GM19025 (cell line): ENCODE measurements at regions not wholly inside any gene's neighbourhood (a gene's known extent, or its start where the extent isn't known, plus 50 kb on each side); places are given as distances from the start of the nearest gene placed in this dataset.

Source experiments
- ATAC-seq: cut with Tn5 transposase; IDR thresholded peaks from one replicate; pipeline ENCODE4 v1.9.1; 2021; ENCODE audit warnings: mild to moderate bottlenecking, low read depth, moderate library complexity; ENCODE audit not compliant: unreplicated experiment

DNA sequence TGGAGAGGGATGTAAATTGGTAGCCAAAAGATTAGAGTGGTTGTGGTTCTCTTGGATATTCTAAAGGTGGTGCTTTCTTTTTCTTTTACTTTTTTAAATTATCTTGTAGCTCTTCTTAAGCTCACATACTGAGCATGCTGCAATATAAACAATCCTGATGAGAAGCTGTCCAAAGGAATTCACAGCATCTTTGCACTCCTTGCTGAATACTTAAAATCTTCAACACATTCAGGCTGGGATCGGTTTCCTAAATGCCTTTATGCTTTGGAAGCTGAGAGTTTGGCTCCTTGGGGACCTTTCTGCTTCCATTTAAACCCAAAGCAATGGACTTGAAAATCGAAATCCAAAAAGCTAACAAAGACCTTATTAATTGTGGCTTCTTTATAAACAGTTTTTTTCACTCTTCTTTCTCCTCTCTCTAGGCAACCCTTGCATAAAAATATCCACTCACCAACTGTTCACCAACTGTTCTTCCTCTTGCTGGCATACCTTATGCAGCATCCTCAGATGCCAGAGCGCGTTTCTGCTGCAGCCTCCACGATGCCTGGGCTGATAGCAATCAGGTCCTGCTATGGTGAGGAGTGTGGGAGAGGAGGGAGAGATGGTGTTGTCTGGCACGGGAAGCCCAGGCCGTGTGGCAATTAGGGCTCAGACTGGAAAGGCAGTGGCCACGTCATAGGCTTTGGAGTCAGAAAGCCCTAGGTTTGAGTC, 535.8 kb upstream of the DAB1 start:
- ATAC-seq, result no peak

DNA sequence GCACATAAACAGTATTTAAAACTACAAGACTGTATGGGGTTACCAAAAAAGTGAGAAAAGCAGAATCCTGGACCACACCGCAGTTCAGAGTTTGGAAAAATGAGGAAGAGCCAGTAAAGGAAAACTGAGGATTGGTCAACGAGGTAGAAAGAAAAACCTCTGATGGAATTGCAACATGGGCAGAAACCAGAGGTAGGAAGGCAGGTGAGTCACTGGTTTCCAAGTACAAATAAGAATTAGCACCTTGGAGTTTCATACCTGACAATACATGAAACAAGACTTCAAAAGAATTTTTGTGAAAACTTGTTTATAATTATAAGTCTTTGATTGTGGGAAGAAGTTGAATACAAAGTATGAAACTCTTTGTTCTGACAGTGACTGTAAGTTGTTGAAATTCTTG, 533.7 kb upstream of the DAB1 start:
- no peak for ATAC-seq

DNA sequence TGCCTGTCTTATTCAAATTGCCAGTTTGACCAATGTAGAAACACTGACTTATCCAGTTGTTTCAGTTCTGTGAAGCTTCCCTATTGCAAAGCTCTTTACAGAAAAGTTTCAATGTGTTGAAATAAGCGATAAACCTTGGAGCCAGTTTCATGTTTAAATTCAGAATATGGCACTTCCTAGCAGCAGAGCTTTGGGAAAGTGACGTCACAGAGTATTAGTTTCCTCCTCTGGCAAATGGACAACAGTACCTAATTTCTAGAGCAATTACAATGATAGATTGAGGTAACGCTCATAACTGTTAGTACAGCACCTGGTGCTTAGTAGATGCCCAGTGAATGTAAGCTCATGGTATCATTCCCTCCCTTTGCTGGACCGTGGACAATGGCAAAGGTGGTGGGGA, 527.5 kb upstream of the DAB1 start:
- no peak for ATAC-seq

DNA sequence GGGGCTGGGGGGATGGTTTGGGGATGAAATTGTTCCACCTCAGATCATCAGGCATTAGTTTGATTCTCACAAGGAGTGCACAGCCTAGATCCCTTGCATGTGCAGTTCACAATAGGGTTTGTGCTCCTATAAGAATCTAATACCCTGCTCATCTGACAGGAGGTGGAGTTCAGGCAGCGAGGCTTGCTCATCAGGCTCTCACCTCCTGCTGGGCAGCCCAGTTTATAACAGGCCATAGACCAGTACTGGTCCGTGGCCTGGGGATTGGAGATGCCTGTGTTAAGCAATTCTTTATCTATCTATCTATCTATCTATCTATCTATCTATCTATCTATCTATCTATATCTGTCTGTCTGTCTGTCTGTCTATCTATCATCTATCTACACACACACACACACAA, 525.3 kb upstream of the DAB1 start:
- no peak for ATAC-seq

DNA sequence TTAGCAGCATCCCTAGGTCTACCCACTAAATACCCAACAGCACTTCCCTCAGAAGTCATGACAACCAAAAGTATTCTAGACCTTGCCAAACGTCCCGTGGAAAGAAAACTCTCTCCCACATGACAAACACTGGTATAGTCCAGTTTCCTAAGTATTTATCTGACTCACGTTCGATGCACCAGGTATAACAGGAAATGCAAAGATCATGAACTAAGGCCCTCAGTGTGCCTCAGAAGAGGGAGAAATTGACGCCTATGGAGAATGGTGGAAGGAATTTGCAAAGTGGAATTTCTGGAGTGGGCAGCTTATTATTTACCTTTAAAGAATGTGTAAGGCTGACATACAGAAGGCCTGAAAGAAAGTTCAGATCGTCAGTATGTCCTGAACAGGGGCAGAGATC, 523.6 kb upstream of the DAB1 start:
- ATAC-seq, result no peak

DNA sequence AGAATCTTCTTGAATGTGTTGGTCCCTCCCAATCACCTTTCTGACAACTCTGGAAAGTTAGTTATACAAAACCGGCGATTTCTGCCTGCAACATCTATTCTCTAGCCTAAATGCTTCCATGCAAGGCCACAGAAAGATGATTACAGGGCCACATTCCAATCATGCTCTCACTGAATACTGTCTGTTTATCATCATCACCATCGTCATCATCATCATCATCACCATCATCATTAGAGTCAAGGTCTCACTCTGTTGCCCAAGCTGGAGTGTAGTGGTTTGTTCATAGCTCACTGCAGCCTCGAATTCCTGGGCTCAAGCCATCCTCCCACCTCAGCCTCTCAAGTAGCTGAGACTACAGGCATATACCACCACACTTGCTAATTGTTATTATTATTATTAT, 521.2 kb upstream of the DAB1 start:
- no peak for ATAC-seq

DNA sequence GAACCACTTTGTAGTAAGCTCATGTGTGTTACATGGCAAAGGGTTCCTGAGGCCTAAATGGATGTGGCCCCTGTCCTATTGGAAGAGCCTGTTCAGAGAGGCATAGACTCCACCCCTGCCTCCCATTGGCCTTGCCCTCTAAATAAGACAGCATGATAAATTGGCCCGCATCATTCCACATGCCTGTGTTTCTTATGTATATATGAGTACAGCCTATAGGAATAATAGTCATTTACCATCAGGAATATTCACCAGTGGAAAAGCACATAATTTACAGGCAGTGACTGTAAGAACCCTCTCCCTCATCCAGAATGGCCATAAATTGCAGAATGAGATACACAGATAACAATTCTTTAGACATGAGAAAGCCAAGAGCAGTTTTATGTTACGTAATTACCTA, 519.5 kb upstream of the DAB1 start:
- no peak for ATAC-seq

DNA sequence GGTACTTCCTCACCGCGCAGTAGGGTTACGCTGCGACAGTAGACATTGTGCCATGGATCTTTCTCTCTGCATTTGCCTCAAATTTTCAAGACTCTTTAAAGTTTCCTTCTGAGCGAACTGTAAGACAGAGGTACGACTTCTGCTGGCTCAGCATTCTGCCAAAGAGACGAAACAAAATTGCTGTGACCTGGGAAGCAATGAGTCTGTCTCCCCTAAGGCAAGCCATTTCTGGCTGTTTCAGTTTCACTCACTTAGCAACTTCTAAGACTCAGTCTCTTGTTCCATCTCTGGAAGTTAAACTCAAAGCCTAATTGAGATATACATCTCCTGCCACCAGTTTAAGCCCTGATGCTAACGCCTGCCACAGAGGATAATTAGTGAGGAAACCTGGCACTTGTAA, 510.9 kb upstream of the DAB1 start:
- no peak for ATAC-seq

DNA sequence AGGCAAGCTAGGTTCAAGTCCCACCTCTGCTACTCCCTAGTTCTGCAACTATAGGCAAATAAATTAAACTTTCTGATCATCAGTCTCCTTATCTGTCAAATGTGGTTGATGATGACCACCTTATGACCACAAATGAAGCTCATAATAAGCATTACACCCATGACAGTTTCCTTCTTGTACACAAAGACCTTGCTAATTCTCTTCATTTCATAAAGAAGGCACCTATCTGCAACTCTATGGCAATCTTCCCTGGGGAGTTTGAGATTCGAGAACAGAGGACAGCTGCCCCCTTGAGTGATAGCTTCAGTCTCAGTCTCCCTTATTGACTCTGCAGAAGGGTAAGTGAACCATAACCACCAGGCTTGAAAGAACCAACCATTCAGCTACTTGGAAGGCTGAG, 503.1 kb upstream of the DAB1 start:
- no peak for ATAC-seq

DNA sequence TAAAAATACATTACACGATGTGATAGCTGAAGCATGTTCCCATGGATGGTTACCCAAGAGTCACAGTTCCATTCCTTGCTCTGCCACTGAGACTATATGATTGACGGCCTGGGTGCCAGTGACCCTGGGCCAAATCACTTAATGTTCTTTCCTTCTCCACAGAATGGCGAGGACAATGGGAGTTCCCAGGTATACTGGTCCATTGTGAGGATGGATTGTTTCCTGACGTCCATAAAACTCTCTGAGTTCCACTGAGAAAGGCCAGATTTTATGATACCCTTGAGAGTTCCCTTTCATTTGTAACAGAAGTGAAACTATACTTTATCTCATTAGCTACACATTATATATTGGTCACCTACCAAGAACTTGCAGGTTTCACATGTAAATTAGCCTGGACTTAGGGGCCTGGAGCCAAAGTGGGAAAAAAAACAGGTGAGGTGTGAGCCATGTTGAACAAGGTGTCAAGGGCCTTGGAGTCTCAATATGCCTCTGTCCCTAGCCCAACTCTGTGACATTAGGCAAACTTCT, 502.2 kb upstream of the DAB1 start:
- no peak for ATAC-seq

DNA sequence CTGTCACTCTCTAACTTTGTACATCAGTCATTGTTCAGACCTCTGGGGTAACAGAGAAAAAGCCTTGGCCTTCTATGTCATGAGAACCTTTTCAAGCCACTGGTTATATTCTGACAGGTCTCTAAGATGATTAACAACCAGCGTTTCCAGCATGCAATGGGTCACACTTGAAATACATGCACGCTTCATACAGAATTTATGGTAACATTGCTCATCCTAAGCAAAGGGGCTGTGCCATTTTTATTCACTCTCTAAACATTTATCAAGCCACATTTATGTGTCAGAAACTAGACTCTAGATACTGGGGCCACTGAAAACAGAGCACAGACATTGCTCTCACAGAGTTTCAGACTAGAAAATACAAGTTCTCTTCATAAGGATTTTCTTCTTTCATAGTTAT, 501.4 kb upstream of the DAB1 start:
- ATAC-seq, result no peak

DNA sequence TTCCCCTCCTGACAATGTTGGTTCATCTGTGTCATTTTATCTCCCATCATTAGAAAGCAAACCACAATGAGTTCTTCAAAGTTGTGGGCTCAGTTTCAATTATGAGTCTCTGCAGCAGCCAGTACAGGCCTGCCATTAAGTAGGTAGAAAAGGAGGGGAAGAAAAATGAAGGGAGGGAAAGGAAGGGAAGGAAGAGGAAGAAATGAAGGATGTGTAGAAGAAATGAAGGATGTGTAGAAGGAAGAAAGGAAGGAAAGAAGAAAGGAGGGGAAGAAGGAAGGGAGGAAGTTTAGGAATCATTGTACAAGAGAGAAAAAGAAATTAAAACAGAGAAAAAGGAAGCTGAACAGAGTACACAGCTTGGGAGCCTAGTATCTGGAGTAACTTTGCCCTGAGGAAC, 498.3 kb upstream of the DAB1 start:
- no peak for ATAC-seq

DNA sequence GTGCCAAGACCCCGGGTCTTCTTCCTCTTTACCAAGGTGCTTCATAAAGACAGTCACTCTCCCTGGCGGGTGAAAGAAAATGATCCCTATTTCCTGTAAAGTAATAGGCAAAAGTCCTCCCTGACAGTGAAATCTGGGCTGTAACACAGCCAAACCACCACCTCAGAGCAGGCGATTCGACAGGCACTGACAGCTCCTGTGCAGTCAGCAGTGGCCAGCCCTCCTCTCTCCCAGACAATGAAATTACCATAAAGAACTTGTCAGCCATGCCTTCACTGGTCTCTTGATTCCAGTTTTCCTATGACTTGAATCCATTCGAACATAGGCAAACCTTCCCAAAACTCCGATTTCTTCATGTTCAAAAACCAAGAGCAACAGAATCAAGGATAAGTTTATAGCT, 492.2 kb upstream of the DAB1 start:
- no peak for ATAC-seq

DNA sequence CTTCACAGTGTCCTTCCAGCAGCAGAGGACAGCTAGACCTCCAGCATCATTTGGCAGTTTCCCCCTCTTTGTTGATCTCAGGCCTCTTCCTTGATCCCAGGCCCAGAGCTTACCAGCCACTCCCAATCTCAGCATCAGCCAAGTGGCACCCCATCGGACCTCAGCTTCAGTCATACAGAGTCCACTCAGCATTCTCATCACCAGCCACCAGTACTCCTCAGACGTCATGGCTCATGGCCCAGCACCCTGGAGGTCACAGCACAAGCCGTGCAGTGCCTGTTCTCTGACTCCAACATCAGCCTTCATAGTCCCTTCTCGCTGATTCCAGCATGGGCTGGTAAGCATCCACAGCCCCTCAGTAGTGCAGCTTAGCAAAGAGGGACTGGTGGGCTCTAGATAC, 487.6 kb upstream of the DAB1 start:
- ATAC-seq, result no peak

DNA sequence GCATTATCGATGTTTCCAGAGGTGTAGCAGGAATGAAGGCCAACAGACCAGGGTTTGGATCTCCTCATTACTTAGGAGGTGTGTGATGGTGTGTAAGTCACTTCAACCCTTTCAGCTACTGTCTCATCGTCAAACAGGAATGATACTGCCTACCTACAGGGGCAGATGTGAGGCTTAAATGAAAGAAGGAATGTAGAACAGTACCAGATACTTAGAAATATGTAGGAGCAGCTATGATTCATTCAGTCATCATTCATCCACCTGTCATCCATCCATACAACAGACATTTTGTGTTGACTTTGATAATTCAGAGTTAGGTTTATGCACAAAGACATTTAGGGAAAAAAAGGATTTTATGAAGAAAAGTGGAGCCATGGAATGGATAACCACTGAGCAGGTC, 486.9 kb upstream of the DAB1 start:
- ATAC-seq, result no peak

DNA sequence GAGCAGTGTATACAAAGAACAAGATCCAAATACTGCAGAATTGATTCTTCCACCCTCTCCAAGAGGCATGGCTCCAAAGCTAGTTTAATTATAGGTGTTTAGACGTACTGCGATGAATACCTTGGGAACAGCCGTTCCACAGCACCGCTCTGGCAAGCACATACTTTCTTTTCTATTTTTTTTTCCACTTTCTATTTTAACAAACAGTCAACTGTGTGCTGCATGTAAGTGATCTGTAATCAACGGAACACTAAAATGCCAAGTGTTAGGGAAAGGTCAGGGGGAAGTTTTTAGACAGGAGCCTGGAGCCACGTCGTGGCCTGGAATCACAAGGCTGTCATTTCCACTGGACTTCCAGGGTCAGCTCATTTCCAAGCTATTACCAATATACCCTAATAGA, 486.4 kb upstream of the DAB1 start:
- ATAC-seq, result no peak

DNA sequence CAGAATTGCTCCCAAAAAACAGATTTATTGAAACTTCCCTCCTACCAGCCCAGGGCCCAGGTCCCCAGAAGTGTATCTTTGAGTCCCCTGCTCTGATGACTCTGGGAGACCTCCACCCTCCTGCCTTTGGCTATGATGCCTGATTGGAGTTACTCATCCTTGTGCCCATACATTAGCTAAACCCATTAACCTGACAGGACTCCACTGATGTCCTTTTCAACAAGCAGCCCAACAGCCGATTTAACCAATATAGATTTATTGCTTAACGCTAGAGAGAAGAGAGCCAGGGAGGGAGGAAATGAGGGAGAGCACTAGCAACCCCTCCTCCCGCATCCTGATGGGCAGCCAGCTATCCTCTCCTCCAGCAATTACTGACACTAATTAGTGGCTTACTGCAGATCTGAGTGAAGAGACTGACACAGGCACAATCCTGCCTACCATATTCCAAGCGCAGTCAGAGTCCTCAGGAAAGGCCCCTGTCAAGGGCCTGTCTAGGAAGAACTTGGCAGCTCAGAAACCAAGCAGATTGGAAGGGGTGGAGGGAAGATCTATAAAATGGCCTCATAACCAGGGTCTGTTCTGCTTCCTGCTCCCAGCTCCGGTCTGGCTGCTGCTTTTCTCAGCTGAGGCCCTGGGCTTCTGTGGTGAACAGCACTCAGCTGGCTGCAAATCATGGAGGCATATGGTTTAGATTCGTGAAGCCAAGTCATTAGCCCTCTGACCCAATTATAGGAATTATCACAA, 484.5 kb upstream of the DAB1 start:
- no peak for ATAC-seq

DNA sequence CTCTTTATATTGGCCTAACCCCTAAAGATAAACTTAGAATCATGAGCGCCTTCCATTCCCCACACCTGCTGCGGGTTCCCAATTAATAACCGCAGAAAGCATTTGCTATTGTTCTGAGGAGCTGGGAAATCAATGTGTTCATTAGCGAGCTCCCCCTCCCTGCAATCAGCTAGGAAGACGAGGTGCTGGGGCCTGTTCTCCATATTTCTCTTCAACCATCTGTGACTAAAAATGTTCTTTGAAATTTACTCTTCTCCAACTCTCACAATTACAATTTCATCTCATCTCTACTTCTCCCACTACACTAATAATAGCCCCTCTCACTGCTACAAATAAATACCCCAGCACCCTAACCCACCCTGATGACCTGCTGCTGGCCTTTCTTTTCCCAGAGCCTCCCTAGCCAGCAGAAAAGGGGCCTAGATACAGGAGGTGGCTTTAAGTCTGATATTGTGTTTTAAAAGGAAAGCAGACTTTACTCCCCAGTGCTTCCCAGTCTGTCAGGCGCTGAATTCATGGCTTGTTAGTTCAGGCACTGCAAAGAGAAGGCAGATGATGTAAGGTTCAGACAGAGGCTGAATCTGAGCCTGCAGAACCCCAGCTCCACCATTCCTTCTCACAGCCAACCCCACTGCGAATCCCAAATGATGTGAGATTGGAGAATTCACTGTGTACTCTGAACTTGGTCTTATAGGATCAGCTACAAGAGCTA, 477.5 kb upstream of the DAB1 start:
- no peak for ATAC-seq

DNA sequence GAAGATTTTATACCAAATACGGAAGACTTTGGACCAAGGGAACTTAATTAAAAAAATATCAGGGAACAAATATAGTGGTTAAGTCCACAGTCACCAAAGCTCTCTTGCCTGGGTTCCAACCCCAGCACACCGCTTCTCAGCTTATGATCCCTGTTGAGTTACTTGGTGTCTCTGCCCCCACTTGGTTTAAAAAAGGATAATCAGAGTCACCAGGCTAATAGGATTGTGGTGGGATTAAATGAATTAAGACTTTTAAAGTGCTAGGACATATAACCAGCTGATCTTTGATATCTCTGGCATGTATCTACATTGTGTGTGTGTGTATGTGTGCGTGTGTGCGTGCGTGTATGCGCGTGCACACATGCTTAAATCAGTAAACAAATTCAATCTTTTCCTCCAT, 474.7 kb upstream of the DAB1 start:
- ATAC-seq, result no peak

DNA sequence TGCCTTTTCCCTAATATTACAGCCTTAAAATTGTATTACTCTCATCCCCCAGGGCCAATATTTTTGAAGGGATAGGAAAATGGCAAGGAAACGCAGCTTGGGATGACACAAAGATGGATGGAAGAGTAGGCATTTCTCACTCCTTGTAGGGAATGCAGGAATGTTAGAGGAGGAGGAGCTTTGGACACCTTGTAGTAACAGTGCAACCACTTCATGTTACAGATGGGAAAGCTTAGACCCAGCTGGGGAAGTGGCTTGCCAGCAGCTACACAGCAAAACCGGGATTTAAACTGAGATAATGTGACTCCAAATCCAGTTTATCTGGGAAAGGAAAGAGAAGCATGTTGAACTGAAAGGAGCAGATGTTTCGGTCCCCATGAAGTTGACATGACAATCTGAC, 473.7 kb upstream of the DAB1 start:
- no peak for ATAC-seq

DNA sequence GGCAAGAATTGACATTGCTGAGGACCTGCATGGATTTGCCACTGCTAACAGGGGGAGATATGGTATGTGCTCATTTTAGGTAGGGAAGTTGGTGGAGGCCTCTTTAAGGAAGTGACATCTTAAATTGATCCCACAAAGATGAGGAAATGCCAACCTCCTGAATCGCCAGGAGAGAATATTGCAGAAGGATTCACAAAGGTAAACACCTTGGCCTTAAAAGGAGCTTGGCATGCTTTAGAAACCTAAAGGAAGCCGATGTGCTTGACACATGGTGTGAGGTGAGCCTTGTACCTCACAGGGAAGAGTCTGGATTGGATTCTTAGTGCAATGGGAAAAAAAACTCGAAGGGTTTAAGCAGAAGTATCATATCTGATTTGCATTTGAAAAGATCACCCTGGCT, 470.5 kb upstream of the DAB1 start:
- ATAC-seq, result no peak
